HG02852 (cell line): ENCODE measurements at regions not wholly inside any gene's neighbourhood (a gene's known extent, or its start where the extent isn't known, plus 50 kb on each side); places are given as distances from the start of the nearest gene placed in this dataset.

ENCODE experiments used
- ATAC-seq: cut with Tn5 transposase; IDR thresholded peaks from one replicate; pipeline ENCODE4 v1.9.1; 2021; ENCODE audit warnings: mild to moderate bottlenecking, moderate library complexity; ENCODE audit not compliant: unreplicated experiment

DNA sequence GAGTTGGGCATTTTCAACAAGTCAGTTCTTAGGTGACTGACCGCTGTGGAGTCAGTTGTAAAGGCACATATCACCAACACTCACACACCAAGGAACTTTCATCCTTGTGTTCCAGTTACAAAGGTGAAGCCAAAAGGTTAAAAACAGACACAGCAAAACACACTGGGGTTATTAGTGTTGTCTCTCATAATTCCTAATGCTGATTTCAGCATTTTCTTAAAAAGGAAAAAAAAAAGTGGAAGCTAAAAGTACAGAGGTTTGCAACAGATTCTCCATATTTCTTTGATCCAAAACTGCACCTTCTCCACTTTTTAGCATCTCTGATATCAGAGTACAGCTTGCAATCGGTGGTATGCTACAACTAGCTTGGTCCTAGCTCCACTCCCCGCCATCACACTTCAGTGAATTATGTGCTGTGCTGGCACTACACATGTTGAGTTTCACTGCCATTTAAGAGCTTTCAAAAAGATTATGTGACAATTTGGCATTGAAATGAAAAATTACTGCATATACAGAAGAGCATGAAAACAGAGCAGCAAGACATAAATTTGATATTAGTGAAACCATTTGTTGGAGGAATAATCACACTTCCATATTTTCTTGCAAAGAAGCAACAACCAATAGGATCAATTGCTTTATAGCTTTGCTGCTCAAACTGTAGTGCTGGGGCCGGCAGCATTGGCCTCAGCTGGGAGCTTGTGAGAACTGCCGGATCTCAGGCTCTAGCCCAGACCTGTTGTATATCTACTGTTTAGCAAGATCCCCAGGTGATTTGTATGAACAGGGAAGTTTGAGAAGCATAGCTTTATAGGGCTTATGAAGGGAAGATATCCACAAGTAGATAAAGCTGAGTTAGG lies 62.3 kb upstream of the DAPL1 start:
- no peak for ATAC-seq

GRCh38 chr2:158733430-158733755 lies 61.7 kb upstream of the DAPL1 start:
- ATAC-seq = no peak

DNA sequence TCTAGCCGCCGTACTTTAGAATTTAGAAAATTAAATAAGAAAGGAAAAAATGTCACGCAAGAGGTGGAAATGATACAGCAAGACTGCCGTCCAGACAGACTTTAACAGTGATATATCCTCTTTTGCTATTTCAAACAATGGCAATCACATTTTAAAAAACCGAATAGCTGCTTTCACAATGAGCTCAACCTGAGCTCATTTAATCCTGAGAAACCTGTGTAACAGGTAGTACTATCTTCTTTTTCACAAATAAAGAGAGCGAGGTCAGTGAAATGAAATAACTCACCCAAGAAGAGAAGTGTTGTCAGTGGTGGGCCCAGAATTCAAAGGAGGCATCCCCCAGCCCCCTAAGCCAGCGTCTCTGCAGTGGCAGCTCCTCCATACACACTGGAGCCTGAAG lies 60.7 kb upstream of the DAPL1 start:
- no peak for ATAC-seq

DNA sequence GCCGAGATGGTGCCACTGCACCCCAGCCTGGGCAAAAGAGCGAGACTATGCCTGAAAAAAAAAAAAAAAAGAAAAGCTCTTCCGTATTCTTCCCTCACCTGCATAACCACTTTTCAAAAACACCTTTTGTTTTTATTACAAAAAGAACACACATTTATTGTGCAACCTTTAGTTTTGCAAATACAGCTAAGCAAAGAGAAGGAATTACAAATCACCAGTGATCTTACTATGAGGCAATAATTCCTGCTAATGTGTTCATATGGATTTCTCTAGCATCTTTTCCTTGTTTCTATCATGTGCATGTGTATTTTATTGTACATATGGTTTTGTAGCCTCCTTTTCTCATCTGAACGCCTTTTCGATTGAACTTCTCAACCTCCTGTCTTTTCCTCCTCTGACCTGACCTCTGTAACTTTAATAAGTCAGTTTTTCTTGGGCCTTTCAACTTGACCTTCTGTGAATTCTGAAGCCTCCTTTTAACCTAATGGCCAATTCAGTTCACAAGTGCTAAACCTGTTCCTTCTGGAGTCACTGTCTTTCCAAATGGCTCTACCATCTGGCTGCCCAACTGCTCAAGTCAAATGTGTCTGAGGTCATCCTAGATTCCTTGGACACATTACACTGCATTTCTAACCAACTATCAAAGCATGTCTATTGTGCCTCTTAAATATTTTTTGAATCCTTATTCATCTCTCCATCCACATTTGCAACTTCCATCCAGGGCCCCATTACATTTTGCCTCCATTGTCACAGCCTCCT lies 59.1 kb upstream of the DAPL1 start:
- ATAC-seq = no peak

GRCh38 chr2:158738363-158738762 lies 56.8 kb upstream of the DAPL1 start:
- no peak for ATAC-seq

GRCh38 chr2:158740127-158740526 lies 55.0 kb upstream of the DAPL1 start:
- no peak for ATAC-seq

DNA sequence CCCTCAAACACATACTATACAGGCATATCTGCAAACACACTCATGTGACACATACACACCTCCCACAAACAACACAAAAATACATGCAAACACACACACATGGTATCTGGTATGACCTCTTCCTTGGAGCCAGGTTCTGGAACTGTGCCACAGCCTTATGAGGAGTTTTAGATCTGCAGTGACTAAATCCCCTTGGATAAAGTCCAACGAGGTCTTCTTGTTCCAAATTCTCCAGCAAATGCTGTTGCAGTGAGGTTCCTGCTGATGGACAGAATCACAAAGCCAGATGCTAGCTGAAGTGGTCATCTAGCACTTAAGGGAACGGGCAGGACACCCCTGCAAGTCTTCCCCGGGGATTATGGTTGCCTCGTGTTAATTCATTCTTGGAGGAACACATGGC lies 54.5 kb upstream of the DAPL1 start:
- no peak for ATAC-seq

GRCh38 chr2:158741625-158742024 lies 53.5 kb upstream of the DAPL1 start:
- no peak for ATAC-seq

DNA sequence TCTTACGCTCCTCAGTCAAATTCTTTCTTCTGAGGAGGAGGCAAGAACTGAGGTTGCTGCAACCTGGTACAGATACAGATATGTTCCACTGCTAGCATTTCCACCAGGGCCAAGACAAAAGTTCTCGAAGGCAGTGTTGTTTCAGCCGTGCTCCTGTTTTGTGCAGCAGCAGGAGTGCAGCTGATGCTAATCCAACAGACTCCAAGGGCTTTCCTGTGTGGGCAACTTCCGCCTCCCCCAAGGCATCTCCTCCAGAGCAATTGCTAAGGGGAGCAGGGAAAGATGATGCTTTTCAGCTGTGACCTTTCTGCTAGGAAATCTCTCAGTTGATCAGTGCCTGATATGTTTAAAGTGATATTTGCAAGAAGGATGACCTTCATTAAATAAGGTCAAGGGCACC lies 52.6 kb upstream of the DAPL1 start:
- ATAC-seq = no peak

DNA sequence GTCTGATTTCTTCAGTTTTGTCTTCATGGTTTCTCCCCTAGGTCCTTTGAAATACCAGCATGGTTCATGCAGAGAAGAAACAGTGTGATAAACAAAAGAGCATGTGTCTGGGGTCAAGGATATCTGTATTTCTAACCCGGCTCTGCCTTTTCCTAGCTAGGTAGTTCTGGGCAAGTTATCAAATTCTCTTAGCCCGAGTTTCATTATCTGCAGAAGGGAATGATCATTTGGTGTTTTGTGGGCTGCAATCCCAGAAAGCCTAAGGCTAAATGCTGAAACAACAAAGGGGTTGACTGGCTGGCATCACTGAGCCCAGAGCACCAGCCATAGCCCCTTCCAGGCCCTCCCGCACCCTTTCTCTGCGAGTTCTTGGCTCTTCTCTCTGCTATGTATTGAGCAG lies 51.7 kb upstream of the DAPL1 start:
- no peak for ATAC-seq

- ATAC-seq = no peak
These were observed 51.2 kb upstream of the DAPL1 start for GRCh38 chr2:158743879-158744278.

GRCh38 chr2:158745067-158745865 lies 49.9 kb upstream of the DAPL1 start:
- peak; percentile 71 for ATAC-seq
